CD4-positive, alpha-beta T cell treated with Interleukin-2 at 100 ng/mL for 4 hours (primary cell): ENCODE measurements at regions not wholly inside any gene's neighbourhood (a gene's known extent, or its start where the extent isn't known, plus 50 kb on each side); places are given as distances from the start of the nearest gene placed in this dataset.

Experiments used
- DNase-seq: peaks from one replicate; pipeline ENCODE4 v3.0.0-alpha.2; 2020; ENCODE audit warnings: low spot score

DNA sequence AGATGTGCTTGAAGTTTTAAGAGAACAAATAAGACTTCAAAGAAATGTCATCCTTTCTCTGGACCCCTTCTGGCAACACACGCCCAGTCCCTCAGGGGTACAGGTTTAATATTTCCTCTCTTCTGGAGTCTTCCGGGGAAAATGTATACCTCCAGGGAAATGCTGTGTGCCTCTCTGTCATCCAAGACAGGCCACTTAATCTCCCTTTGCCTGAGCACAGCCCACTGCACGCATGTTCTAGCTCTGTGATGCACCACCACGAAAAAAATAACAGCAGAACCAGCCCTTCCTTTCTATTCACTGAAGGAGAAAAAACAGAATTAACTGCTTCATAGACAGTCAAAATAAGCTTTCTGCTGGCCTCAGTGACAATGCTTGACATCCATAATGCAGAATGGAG, 140.1 kb downstream of the RBFOX3 start:
- DNase-seq = no peak

DNA sequence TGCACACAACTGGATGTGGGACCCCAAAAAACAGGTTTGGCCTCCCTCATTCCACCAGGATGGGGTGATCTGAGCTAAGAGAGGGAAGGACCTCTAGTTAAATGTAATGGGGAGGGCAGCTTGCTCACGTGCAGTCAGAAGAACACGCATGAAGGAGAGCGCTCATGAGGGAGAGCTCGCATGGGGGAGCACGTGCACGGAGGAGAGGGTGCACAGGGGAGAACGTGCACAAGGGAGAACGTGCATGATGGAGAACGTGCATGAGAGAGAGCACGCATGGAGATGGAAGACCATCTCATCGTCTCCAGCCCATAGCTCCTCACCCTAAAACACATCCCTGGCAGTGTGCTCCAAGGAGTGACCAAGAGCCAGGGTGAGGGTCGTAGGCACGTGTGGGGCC, 141.2 kb downstream of the RBFOX3 start:
- no peak for DNase-seq

DNA sequence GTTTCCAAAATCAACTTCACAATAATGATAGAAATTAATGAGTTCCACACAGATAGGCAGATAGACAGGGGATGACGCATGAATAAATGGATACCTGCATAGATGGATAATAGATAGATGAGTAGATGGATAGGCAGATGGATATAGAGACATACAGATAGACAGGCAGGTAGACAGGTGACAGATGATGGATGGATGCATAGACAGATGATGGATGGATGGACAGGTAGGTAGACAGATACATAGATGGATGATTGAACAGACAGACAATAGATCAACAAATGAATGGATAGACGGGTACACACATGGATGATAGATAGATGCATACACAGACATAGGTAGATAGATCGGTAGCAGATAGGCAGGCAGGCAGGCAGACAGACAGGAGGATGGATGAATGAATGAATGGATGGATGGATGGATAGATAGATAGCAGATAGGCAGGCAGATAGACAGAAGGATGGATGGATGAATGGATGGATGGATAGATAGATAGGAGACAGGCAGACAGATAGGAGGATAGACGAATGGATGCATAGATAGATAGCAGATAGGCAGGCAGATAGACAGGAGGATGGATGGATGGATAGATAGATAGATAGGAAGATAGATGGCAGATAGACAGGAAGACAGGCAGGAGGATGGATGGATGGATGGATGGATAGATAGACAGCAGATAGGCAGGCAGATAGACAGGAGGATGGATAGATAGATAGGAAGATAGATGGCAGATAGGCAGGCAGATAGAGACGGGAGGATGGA, 142.5 kb downstream of the RBFOX3 start:
- no peak for DNase-seq

DNA sequence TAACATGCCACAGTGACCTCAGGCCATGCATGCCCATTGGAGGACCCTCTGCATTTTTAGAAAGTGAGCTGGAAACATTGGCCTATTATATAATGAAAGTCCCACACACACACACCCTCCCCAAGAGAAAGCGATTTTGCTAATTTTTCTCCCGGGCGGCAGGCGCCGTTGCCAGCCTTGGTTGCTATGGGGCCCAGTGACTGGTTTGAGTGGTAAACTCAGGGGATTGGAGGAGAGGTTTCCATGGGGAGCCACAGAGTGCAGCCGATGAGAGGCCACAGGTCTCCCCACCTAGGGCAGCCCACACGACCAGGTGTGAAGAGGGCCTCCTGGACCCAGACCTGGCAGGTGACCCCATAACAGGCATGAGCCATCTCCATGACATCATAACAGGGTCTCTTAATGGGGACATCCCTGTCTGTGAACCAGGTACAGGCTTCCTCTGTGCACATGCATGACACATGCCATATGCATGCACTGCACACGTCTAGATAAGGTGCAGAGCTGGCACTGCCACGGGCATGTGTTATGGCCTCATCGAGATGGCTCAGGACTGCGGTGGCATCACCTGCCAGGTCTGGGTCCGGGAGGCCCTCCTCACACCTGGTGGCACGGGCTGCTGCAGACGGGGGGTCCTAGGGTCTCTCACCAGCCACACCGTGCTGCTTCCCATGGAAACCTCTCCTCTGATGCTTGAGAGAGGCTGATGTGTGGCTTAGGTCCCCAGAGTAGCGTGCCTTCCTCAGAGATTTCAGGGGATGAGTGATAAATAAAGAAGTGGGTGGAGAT, 144.1 kb downstream of the RBFOX3 start:
- DNase-seq = no peak

DNA sequence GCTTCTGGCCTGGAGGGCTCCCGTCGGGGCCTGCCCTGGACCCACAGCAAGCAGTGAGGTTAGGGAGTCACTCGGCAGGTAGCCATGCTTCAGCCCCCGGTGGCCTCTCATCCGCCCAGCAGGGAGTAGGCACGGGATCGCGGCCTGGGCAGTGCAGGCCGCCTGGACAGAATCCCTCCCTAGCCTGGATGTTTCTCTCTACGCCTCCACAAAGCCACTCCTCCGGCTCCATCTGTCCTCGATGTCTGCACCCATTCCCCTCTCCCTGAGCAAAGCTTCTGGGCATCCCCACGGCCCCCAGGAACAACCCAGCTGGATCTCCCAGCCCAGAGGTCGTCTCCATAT, 145.2 kb downstream of the RBFOX3 start:
- no peak for DNase-seq

DNA sequence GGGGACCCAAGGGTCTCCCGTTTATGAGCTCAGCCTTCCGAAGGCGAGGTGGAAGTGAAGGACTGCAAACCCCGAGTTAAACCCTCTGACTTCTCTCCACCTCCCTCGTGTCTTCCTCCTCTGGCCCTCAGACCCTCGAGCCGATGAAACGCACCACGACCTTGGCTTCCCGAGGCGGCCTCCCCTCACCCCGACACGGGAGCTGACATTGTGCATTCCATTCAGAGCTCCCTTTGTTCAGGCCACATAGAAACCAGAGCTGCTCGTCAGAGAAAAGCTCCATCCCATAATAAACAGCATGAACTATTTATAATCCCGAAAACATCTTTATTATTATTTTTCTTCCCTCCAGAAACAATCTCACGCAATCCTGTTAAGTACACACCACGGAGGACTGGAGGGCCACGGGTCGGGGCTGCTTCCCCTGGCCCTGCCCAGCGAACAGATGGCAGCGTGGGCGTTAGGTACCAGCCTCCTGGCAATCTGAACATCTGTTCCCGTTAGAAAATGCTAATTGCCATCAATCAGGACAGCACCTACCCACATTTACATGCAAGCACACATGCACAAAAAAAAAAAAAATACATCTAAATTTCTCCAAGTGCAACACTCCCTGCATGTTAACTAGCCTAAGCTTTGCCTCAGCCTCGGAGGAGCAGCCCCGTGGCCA, 145.7 kb downstream of the RBFOX3 start:
- DNase-seq = no peak

DNA sequence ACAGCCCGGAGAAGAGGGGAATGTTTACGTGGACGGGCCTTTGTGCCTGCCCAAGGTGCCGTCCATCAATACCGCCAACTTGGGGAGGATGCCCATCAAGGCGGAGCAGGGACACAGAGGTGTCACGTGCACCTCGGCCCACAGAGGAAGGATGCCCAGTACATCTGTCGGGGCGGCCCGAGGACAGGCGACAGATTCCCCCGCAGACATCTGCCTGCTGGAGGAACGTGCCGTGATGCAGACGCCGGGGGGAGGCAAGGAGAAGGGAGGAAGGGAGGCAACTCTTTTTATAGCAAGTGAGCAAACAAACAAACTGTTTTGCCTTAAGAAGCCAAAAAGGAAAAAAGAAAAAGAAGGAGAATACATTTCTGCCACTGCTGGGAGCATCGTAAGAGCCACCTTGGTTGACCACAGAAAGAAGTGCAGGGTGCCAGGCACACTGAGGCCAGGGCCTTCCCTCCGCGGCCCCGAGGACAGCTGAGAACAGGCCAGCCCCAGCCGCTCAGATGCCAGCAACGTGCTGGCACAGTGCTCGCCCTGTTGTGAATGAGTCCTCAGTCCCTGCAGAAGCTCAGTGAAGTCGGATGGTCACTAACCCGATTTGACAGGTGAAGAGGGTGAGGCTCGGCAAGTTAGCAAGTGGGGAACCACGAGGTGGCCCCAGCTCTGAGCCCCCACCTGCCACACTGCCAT, 146.4 kb downstream of the RBFOX3 start:
- no peak for DNase-seq

DNA sequence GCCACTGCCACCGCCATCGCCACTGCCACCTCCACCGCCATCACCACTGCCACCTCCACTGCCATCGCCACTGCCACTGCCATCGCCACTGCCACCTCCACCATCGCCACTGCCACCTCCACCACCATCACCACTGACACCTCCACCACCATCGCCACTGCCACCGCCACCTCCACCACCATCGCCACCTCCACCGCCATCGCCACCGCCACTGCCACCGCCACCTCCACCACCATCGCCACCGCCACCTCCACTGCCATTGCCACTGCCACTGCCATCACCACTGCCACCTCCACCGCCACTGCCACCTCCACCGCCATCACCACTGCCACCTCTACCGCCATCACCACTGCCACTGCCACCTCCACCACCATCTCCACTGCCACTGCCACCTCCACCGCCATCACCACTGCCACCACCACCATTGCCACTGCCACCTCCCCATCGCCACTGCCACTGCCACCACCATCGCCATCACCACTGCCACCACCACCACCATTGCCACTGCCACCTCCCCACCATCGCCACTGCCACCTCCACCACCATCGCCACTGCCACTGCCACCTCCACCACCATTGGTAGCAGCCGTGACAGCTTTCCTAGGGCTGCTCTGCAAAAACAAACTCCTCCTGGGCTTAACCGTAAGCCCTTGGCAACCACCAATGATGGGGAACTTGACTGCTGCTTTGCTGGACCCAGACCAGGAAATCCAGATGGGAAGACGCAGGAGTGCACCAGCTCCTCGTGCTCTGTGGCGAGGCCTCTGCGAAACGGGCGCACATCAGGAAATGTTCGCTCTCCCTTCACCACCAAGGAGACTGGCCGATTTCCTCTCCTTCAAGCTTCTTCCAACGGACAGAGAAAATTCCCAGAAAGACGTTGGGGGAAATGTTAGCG, 147.2 kb downstream of the RBFOX3 start:
- no peak for DNase-seq

DNA sequence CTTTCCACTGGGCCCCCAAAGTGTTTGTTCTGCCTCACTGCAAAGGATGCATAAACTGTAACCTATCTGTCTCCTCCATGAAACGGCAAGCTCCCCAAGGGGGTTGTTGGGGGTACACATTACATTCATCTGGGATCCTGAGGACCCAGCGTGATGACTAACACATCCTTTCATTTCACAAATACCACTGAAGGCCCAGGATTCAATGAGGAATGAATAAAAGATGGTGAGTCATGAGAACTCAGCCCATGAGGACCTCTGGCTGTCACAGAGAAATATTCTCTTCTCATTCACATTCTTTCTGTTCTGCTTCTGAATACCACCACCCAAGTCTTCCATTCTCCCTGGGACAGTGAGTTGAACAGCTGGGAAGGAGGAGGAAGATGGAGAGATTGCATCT, 149.8 kb downstream of the RBFOX3 start:
- no peak for DNase-seq

DNA sequence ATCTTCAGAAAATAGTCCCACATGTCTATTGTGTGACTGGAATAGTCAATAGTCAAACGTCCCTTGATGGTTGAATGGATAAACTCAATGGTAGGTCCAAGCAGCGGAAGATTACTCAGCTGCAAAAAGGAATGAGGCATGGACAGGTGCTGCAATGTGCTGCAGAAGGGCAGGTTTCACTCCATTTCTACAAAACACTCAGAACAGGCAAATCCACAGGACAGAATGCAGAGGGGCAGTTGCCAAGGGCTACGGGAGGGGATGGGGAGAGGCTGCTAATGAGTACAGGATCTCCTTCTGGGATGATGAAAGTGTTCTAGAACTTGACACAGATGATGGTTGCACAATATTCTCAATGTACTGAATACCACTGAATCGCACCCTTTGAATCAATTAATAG, 151.0 kb downstream of the RBFOX3 start:
- no peak for DNase-seq

DNA sequence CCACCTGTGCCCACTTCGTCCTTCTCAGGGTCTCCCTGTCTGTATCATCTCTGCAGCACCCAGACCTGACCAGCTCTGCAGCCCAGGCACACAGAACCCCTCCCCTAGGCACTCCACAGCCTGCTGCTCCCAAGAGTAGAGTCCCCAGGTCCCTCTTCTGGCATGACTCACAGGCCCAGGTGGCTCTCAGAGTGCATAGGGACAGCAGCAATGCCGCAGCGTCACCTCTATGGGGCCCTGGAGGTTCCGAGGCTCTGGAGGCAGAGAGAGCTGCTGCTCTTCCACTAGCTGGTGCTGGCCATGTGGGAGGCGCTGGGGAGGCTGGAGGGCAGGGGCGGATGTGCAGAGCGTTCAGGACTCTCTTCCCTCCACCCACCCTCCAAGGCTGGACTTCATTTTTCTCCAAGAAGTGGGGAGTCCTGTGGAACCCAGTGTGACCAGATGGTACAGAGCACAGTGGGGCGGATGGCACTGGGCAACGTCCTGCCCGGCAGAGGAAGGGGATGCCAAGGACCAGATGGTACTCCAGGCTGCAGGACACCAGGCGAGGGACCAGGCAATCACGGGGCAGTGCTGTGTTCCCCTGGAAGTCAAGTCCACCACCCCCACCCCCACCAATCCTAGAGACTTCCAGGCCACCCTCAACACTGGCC, 151.7 kb downstream of the RBFOX3 start:
- no peak for DNase-seq

DNA sequence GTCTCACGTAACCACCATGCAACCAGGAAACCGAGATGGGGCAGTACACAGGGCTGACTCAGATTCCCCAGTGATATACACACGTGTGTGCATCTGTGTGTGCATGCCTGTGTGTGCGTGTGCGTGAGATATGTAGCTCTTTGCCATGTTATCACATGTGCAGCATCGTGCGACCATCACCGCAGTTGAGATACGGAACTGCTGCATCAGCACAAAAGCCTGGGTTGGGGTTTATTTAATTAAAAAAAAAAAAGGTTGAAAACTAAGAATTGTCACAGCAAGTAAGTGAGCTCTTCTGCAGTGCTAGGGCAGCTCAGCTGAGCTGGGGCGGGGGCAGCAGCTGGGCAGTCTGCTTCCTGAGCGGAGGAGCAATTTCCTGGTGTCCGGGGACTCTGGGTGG, 152.5 kb downstream of the RBFOX3 start:
- DNase-seq = no peak

DNA sequence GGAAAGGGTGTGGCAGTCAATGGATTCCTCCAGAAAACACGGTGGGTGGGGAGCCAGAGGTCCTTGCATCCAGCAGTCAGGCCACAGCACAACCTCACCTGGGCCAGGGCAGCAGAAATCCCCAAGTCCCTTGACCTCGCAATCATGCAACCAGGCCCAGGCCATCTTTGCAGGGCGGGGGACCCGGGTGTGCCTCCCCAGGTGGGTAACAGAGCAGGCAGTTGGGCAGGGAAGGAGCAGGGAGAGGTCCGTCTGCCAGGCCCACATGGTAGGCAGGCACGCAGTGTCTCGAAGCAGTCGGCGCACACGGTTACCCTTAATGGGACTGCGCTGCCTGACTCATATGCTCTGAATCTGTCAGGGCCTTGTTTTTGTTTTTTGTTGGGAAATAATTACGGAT, 153.0 kb downstream of the RBFOX3 start:
- no peak for DNase-seq

DNA sequence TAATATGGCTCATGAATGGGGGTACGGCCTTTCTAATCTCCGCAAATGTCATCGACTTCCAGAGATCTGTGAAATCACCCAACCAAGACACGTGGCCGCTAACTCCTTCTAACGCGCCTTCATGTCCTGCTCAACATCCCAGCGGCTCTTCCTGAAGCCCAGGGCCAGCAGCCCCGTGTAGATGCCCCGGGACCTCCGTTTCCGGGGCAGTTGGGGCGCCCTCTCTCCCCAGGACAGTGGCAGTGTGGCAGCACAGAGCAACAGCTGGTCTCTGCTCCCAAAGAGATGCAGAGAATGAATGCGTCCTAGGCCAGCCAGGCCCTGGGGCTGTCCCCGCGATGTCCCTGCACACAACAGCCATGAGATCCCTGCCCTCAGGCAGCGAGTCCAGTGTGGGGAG, 153.5 kb downstream of the RBFOX3 start:
- no peak for DNase-seq

DNA sequence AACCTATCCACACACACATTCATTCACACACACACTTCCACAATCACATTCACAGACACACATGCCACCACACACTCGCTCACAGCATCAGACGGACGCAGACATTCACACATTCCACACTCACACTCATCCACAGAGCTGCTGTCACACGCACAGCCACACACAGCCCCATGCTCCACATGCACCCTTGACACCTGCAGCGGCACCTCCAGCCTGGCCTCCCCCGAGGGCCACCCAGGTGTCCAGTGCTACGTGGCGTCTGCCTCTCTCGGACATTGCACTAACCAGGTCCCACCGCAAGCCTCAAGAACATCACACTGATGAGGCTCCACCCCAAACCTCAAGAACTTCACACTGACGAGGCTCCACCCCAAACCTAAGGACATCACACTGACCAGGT, 155.2 kb downstream of the RBFOX3 start:
- DNase-seq = no peak

DNA sequence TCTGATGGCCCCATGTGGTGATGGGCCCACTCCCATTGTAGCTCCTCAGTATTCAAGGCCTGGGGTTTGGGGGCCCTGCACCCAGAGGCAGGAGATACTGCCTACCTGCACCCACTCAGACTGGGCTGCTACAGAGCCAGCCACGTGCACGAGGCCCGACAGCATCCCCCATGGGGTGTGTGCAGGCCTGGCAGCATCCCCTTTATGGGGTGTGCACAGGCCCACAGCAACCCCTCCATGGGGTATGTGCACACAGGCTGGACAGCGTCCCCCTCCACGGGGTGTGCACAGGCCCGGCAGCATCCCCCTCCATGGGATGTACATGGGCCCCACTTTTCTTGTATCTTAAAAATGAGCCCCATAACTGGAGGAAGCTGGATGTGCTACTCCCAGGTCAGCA, 156.0 kb downstream of the RBFOX3 start:
- DNase-seq = no peak

DNA sequence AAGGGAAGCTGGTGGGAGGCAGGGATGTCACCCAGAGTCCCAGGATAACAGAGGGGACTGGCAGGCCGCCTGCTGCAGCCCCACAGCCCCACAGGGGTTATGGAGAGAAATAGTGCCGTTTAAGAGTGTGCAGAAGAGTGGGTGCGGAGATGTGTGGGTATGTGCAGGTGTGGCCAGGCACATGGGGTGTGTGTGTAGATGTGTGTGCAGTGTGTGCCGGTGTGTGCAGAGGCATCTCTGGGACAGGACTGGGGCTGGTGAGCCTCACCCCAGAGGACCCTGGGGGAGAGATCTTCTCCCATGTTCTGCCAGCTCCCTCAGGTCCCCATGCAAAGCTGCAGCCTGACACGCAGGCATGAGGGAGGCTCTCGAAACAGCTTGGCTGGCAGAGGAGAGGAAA, 157.4 kb downstream of the RBFOX3 start:
- no peak for DNase-seq

DNA sequence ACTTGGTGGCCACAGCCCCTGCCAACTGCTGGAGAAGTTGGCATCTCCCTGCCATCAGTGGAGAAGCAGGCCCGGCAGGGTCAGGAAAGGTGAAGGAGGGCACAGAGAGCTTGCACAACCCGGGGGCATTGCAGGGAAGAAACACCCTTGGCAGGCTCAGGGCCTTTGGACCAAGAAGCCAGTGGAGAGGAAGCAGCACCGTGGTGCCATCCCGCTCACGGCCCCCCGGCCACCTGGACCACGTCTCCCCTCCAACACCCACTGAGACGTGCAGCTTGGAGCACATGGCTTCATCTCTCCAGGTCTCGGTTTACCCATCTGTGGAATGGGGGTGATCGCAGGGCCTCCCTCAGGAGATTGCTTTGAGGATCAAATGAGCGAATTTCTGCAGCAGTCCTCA, 158.1 kb downstream of the RBFOX3 start:
- DNase-seq = no peak

DNA sequence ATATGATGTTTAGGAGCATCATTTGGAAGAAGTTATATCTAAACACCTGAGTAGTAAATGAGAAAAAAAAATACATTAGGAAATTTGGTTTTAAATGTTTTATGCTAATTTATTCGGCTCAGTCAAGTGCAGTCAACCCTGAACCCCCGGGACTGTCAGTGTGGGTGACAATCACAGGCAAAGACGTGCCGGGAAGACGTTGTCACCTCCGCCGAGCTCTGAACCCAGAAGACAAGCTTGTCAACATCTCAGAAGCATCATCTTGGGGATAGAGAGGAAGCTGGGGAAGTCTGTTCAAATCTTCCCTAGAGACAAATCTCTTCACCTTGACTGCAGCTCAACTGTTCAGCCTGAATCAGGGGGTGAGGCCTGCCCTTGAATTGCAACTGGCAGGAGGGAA, 159.7 kb downstream of the RBFOX3 start:
- no peak for DNase-seq

DNA sequence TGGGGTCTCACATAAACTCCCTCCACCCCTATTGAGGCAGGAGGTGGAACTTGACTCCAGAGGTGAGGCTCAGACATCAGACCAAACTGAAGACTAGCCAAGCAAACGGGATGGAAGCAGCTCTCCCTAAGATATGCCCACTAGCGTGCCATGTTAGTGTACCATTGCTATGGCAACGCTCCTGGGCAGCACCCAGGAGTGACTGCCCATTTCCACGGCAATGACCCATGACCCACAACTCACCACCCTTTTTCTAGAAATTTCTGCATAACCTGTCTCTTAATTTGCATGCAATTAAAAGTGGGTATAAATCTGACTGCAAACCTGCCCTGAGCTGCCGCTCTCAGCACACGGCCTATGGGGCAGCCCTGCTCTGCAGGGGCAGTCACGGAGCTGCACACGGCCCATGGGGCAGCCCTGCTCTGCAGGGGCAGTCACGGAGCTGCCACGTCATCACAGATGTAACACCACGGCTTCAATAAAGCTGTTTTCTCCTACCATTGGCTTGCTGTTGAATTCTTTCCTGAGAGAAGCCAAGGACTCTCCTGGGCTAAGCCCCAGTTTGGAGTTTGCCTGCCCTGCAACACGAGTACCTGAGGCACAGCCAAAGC, 164.3 kb downstream of the RBFOX3 start:
- no peak for DNase-seq

DNA sequence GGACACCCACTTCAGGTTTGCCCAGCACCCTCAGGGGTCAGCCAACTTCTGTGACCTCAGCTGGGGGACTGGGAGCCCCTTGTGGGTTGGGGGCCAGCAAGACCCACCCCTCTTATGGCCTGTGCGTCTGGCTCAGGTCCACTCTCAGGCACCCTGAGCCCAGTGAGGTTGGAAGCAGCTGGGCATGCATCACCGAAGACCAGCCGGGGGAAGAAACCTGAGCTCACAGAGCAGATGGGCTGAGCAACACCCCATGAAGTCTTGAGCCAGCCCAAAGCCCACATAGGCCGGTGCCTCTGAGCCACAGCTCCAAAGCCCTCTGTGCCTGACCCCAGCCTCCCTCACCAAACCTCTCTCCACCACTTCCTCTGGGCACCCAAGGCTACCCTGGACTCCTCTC, 166.7 kb downstream of the RBFOX3 start:
- DNase-seq = no peak
